ENCODE measurements at regions not wholly inside any gene's neighbourhood (a gene's known extent, or its start where the extent isn't known, plus 50 kb on each side); places are given as distances from the start of the nearest gene placed in this dataset.

- H3K4me3 ChIP-seq (ENCODE audit: low read depth, poor library complexity, severe bottlenecking), result no peak overlapping the region
- DNase-seq (ENCODE audit: low spot score in 2 of 2), result no peak
- 86 to 90% methylated on average over 2 of the region's 2 CpGs for WGBS, 2 donors
- TF ChIP-seq POLR2A (IDR thresholded peaks at IDR 0.05), result no peak
- TF ChIP-seq, protein P1, sequence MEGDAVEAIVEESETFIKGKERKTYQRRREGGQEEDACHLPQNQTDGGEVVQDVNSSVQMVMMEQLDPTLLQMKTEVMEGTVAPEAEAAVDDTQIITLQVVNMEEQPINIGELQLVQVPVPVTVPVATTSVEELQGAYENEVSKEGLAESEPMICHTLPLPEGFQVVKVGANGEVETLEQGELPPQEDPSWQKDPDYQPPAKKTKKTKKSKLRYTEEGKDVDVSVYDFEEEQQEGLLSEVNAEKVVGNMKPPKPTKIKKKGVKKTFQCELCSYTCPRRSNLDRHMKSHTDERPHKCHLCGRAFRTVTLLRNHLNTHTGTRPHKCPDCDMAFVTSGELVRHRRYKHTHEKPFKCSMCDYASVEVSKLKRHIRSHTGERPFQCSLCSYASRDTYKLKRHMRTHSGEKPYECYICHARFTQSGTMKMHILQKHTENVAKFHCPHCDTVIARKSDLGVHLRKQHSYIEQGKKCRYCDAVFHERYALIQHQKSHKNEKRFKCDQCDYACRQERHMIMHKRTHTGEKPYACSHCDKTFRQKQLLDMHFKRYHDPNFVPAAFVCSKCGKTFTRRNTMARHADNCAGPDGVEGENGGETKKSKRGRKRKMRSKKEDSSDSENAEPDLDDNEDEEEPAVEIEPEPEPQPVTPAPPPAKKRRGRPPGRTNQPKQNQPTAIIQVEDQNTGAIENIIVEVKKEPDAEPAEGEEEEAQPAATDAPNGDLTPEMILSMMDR (IDR thresholded peaks at IDR 0.05), result no peak
- intact Hi-C loops (cut with DNase I; ENCODE audit: low total_unique reads), result no loop called here
Measured at GRCh38 chr2:164084066-164084465, 348.3 kb upstream of the FIGN start.

DNA sequence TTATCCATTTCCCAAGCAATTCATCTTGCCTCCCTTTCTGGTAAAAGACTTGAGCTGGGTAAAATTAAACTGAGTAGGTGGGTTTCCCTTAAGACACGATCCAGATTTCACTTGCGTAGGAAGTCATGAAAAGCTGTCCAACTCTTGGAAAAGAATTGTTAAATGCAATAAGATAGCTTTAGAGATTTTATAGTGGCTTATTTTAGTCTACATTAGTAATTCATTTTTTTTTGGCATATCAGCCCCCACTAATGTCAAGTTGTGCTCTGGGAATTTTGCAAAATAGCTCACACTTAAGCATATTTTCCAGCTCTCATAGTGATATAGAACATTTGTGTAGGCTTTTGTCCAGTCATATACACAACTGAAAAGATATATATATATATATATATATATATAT is 344.7 kb upstream of the FIGN start:
- TF ChIP-seq POLR2A (IDR thresholded peaks at IDR 0.05), result no peak
- TF ChIP-seq, protein P1 (IDR thresholded peaks at IDR 0.05), result no peak
- WGBS, 2 donors, result 69 to 87% methylated on average over 2 of the region's 2 CpGs
- intact Hi-C loops (cut with DNase I; ENCODE audit: low total_unique reads), result no loop called here
- H3K4me3 ChIP-seq (ENCODE audit: low read depth, poor library complexity, severe bottlenecking), result no peak overlapping the region
- no peak for DNase-seq (ENCODE audit: low spot score in 2 of 2)

DNA sequence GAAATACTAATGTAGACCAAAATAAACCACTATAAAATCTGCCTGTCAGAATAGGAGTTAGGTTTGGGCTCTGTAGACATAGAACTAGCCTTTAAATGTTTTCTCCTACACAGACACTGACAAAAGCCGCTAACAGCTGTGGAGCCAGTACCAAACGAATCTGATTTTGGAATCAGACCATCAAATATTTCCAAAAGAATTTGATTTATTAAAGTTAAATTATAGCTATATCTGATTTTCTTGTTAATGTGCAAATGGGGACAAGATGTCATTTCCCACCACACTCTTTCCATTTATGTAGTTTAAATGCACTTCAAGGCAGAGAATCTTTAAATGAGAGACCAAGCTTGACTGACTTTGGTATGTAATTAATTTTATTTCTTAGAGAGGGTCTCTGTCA is 343.4 kb upstream of the FIGN start:
- WGBS, 2 donors, result 59 to 64% methylated on average over 2 of the region's 2 CpGs
- intact Hi-C loops (cut with DNase I; ENCODE audit: low total_unique reads), result no loop called here
- DNase-seq (ENCODE audit: low spot score in 2 of 2), result no peak
- no peak overlapping the region for H3K4me3 ChIP-seq (ENCODE audit: low read depth, poor library complexity, severe bottlenecking)
- TF ChIP-seq, protein P1 (IDR thresholded peaks at IDR 0.05), result no peak
- no peak for TF ChIP-seq POLR2A (IDR thresholded peaks at IDR 0.05)

GRCh38 chr2:164078421-164078820 is 342.6 kb upstream of the FIGN start:
- H3K4me3 ChIP-seq (ENCODE audit: low read depth, poor library complexity, severe bottlenecking), result no peak overlapping the region
- no peak for DNase-seq (ENCODE audit: low spot score in 2 of 2)
- intact Hi-C loops (cut with DNase I; ENCODE audit: low total_unique reads), result no loop called here
- TF ChIP-seq POLR2A (IDR thresholded peaks at IDR 0.05), result no peak
- TF ChIP-seq, protein P1 (IDR thresholded peaks at IDR 0.05), result no peak
- WGBS, 2 donors, result 50% methylated on average over 4 of the region's 4 CpGs

DNA sequence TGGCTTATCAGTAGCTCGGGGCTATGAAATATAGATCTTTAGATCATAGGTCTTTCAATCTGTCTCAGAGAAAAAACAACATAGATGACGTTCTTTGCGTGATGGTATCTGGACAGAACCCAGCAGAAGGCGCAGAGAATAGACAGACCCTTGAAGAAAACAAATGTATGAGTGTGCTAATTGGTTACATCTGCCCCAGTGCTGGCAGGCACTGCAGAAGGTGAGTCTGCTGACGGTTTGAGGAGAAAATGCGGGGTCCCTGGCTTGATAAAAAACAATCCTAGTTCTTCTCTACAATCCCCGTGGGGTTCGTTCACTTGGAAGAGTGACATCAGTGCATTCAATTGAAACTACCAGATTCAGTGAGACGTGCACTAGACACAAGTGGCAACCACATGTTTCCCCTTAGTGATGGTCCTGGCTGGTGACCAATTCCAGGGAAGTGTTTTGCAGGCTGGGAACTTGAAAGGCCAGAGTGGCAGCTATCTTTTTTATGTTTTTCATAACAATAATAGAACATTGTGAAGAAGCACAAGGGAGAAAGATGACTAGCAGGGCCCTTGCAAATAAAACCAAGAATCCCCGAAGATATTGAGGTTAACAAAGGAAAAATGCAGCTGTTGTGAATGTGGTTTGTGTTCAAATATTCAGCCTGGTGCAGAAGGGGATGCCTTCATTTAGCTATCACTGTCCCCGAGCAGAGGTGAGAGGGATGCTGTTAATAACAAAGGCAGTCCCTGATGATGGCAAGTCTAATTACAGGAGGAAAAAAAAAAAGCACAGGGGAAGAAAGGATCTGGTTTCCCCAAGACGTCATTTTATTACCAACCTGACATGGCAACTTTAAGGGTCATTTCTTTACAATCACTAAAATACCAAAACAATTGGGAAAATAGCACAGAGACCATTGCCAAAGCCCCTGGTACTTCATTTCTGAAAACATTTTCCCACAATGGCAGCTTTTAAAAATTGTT is 337.6 kb upstream of the FIGN start:
- intact Hi-C loops (cut with DNase I; ENCODE audit: low total_unique reads), result no loop called here
- TF ChIP-seq, protein P1 (IDR thresholded peaks at IDR 0.05), result no peak
- TF ChIP-seq POLR2A (IDR thresholded peaks at IDR 0.05), result no peak
- WGBS, 2 donors, result 29 to 36% methylated on average over 12 of the region's 12 CpGs
- H3K4me3 ChIP-seq (ENCODE audit: low read depth, poor library complexity, severe bottlenecking), result no peak overlapping the region
- no peak for DNase-seq (ENCODE audit: low spot score in 2 of 2)

Data from lower leg skin (tissue), 4 donors.